Fibroblast of lung (primary cell): ENCODE measurements at regions not wholly inside any gene's neighbourhood (a gene's known extent, or its start where the extent isn't known, plus 50 kb on each side); places are given as distances from the start of the nearest gene placed in this dataset.

ENCODE experiments used
- DNase-seq, 2 donors: peaks; one replicate each; pipeline versions ENCODE4 v3.0.0 to v3.0.0-alpha.2; 2010; ENCODE audit warnings: low read depth in 2 of 2
- H2AFZ ChIP-seq: 2 replicates; pipeline ENCODE4 v1.5.1; 2012; ENCODE audit warnings: low read length, control low read depth, inconsistent platforms
- H3K27ac ChIP-seq: 2 replicates; pipeline ENCODE4 v1.5.1; 2011; ENCODE audit warnings: low read length, control low read depth; ENCODE audit not compliant: insufficient read depth
- H3K27me3 ChIP-seq: 2 replicates; pipeline ENCODE4 v1.5.1; 2011; ENCODE audit warnings: mild to moderate bottlenecking, low read length; ENCODE audit not compliant: control insufficient read depth, insufficient read depth
- H3K36me3 ChIP-seq: 2 replicates; pipeline ENCODE4 v1.5.1; 2011; ENCODE audit warnings: low read length; ENCODE audit not compliant: control insufficient read depth, insufficient read depth
- H3K4me1 ChIP-seq: 2 replicates; pipeline ENCODE4 v1.5.1; 2011; ENCODE audit warnings: low read length; ENCODE audit not compliant: control insufficient read depth, insufficient read depth; ENCODE audit errors: extremely low read depth
- H3K4me2 ChIP-seq: 2 replicates; pipeline ENCODE4 v1.5.1; 2011; ENCODE audit warnings: low read length, control low read depth; ENCODE audit not compliant: insufficient read depth; ENCODE audit errors: extremely low read depth
- H3K4me3 ChIP-seq, 4 experiments: fragments of 200-600 bp in 1 of 4; sonication (generic) in 1 of 4; replicated peaks in 1 of 4; 2 replicates each; pipeline ENCODE4 v1.5.1; 2011 to 2016; ENCODE audit warnings: low read length in 4 of 4, low read depth in 3 of 4, mild to moderate bottlenecking in 3 of 4, control low read depth in 2 of 4, inconsistent platforms in 1 of 4, mixed read lengths in 1 of 4; ENCODE audit not compliant: insufficient read depth in 1 of 4; ENCODE audit errors: control extremely low read depth in 1 of 4
- H3K79me2 ChIP-seq: 2 replicates; pipeline ENCODE4 v1.5.1; 2012; ENCODE audit warnings: mild to moderate bottlenecking, low read length, inconsistent platforms; ENCODE audit not compliant: control insufficient read depth, insufficient read depth
- H3K9ac ChIP-seq: 2 replicates; pipeline ENCODE4 v1.5.1; 2011; ENCODE audit warnings: mild to moderate bottlenecking, low read length, control low read depth; ENCODE audit not compliant: insufficient read depth
- H3K9me3 ChIP-seq: 2 replicates; pipeline ENCODE4 v1.5.1; 2012; ENCODE audit warnings: low read depth, low read length; ENCODE audit not compliant: control insufficient read depth, insufficient read depth
- H4K20me1 ChIP-seq: 2 replicates; pipeline ENCODE4 v1.5.1; 2011; ENCODE audit warnings: low read length; ENCODE audit not compliant: control insufficient read depth, insufficient read depth; ENCODE audit errors: extremely low read depth
- EZH2 ChIP-seq: IDR thresholded peaks from 2 replicates; pipeline ENCODE4 v1.5.1; 2012; ENCODE audit warnings: low read length, control low read depth, mild to moderate bottlenecking; ENCODE audit errors: missing control alignments
- TF ChIP-seq, protein P1 (sequence below), 2 donors: IDR thresholded peaks in 1 of 2; conservative IDR thresholded peaks in 1 of 2; 1 replicate in 1 of 2; 2 replicates in 1 of 2; pipeline ENCODE4 v1.5.1; 2011 to 2012; ENCODE audit warnings: low read length in 2 of 2, control low read depth in 1 of 2, inconsistent platforms in 1 of 2, low read depth in 1 of 2, mild to moderate bottlenecking in 1 of 2

GRCh38 chr20:58102744-58103516 lies 125.5 kb downstream of the ANKRD60 start:
- Histone ChIP-seq H3K4me3 (no peak overlapping the region), H2AFZ (no peak overlapping the region), H3K27ac (no peak overlapping the region), H3K4me2 (no peak overlapping the region), H4K20me1 (no peaks in the 10 kb centered on the region), H3K27me3 (peaks cover 3% of the 10 kb centered on the region), H3K36me3 (no peaks in the 10 kb centered on the region), H3K9ac (no peak overlapping the region), H3K79me2 (no peaks in the 10 kb centered on the region), H3K9me3 (no peaks in the 10 kb centered on the region), H3K4me1 (no peaks in the 10 kb centered on the region)
- peak in 1 of 2 donors; percentile 86 for DNase-seq
- TF ChIP-seq EZH2 = no peak
- TF ChIP-seq, protein P1, sequence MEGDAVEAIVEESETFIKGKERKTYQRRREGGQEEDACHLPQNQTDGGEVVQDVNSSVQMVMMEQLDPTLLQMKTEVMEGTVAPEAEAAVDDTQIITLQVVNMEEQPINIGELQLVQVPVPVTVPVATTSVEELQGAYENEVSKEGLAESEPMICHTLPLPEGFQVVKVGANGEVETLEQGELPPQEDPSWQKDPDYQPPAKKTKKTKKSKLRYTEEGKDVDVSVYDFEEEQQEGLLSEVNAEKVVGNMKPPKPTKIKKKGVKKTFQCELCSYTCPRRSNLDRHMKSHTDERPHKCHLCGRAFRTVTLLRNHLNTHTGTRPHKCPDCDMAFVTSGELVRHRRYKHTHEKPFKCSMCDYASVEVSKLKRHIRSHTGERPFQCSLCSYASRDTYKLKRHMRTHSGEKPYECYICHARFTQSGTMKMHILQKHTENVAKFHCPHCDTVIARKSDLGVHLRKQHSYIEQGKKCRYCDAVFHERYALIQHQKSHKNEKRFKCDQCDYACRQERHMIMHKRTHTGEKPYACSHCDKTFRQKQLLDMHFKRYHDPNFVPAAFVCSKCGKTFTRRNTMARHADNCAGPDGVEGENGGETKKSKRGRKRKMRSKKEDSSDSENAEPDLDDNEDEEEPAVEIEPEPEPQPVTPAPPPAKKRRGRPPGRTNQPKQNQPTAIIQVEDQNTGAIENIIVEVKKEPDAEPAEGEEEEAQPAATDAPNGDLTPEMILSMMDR (conservative IDR thresholded peaks at IDR 0.05 in 1 of 2, IDR thresholded peaks at IDR 0.05 in 1 of 2; ENCODE audit: low read depth in 1 of 2, low read length in 2 of 2) = no peak

GRCh38 chr20:58102261-58102660 lies 126.2 kb downstream of the ANKRD60 start:
- no peaks in the 10 kb centered on the region for H3K4me1 ChIP-seq
- H3K9me3 ChIP-seq = no peaks in the 10 kb centered on the region
- H3K9ac ChIP-seq = no peak overlapping the region
- no peak for TF ChIP-seq EZH2
- TF ChIP-seq, protein P1 (conservative IDR thresholded peaks at IDR 0.05 in 1 of 2, IDR thresholded peaks at IDR 0.05 in 1 of 2; ENCODE audit: low read depth in 1 of 2, low read length in 2 of 2) = no peak
- DNase-seq = peak; percentile 25 to 80
- H4K20me1 ChIP-seq = no peaks in the 10 kb centered on the region
- no peak overlapping the region for H3K27ac ChIP-seq
- no peaks in the 10 kb centered on the region for H3K36me3 ChIP-seq
- H3K79me2 ChIP-seq = no peaks in the 10 kb centered on the region
- H3K27me3 ChIP-seq = peaks cover 3% of the 10 kb centered on the region
- H2AFZ ChIP-seq = no peak overlapping the region
- H3K4me3 ChIP-seq = no peak overlapping the region
- no peak overlapping the region for H3K4me2 ChIP-seq

DNA sequence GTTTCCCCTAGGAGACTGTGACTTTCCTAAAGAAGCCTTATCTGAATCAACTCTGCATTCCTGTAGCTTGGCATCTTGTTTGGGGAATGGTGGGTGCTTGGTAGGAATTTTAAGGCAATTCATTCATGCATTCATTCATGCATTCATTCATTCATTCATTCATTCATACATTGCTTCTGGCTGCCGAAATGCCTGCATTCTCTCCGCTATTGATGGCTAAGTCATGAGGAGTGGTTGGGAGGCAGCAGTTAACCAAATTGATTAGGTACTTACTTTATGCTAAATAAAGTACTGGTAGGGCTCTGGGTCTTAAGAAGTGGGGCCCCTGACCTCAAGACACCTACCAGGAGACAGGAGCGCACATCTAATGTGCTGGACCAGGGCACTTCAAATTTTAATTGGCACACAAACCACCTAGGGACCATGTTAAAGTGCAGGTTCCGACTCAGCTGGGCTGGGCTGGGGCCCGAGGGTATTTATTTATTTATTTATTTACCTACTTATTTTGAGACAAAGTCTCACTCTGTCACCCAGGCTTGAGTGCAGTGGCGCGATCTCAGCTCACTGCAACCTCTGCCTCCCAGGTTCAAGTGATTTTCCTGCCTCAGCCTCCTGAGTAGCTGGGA lies 127.6 kb downstream of the ANKRD60 start:
- H3K4me2 ChIP-seq = no peak overlapping the region

More for the DNA sequence above, 127.6 kb downstream of the ANKRD60 start:
- no peak for TF ChIP-seq EZH2
- TF ChIP-seq, protein P1 (conservative IDR thresholded peaks at IDR 0.05 in 1 of 2, IDR thresholded peaks at IDR 0.05 in 1 of 2; ENCODE audit: low read depth in 1 of 2, low read length in 2 of 2) = no peak
- no peak for DNase-seq
- no peaks in the 10 kb centered on the region for H3K79me2 ChIP-seq
- no peak overlapping the region for H3K27ac ChIP-seq
- no peaks in the 10 kb centered on the region for H3K36me3 ChIP-seq
- no peaks in the 10 kb centered on the region for H3K9me3 ChIP-seq
- H4K20me1 ChIP-seq = no peaks in the 10 kb centered on the region
- no peak overlapping the region for H3K9ac ChIP-seq
- H3K27me3 ChIP-seq = peaks cover 3% of the 10 kb centered on the region
- no peaks in the 10 kb centered on the region for H3K4me1 ChIP-seq
- H3K4me3 ChIP-seq = no peak overlapping the region
- no peak overlapping the region for H2AFZ ChIP-seq
